ENCODE measurements at regions not wholly inside any gene's neighbourhood (a gene's known extent, or its start where the extent isn't known, plus 50 kb on each side); places are given as distances from the start of the nearest gene placed in this dataset.
A peak's percentile ranks its signal among the peaks of the same experiment; 100 is the strongest.

GRCh38 chr4:173845580-173845979 lies 315.6 kb upstream of the HAND2 start:
- no peak for DNase-seq (ENCODE audit: low spot score)

GRCh38 chr4:173839865-173840264 lies 309.8 kb upstream of the HAND2 start:
- no peak for DNase-seq (ENCODE audit: low spot score)

- no peak for DNase-seq (ENCODE audit: low spot score)
Observed at GRCh38 chr4:173837517-173837916, 307.5 kb upstream of the HAND2 start.

- peak; percentile 8 for DNase-seq (ENCODE audit: low spot score)
Observed at GRCh38 chr4:173835903-173836302, 305.9 kb upstream of the HAND2 start.

GRCh38 chr4:173834151-173834550 lies 304.1 kb upstream of the HAND2 start:
- DNase-seq (ENCODE audit: low spot score), result no peak

- no peak for DNase-seq (ENCODE audit: low spot score)
Observed at GRCh38 chr4:173829565-173829964, 299.5 kb upstream of the HAND2 start.

- DNase-seq (ENCODE audit: low spot score), result no peak
Observed at GRCh38 chr4:173827707-173828106, 297.7 kb upstream of the HAND2 start.

GRCh38 chr4:173821876-173822275 lies 291.8 kb upstream of the HAND2 start:
- DNase-seq (ENCODE audit: low spot score), result no peak

- no peak for DNase-seq (ENCODE audit: low spot score)
Observed at GRCh38 chr4:173821036-173821435, 291.0 kb upstream of the HAND2 start.

- DNase-seq (ENCODE audit: low spot score), result no peak
Observed at GRCh38 chr4:173807347-173807746, 277.3 kb upstream of the HAND2 start.

GRCh38 chr4:173805884-173806283 lies 275.9 kb upstream of the HAND2 start:
- no peak for DNase-seq (ENCODE audit: low spot score)

GRCh38 chr4:173802662-173803022 lies 272.6 kb upstream of the HAND2 start:
- no peak for DNase-seq (ENCODE audit: low spot score)

GRCh38 chr4:173801876-173802661 lies 272.0 kb upstream of the HAND2 start:
- DNase-seq (ENCODE audit: low spot score), result no peak

GRCh38 chr4:173801361-173801760 lies 271.3 kb upstream of the HAND2 start:
- DNase-seq (ENCODE audit: low spot score), result no peak

GRCh38 chr4:173797296-173797695 lies 267.3 kb upstream of the HAND2 start:
- no peak for DNase-seq (ENCODE audit: low spot score)

GRCh38 chr4:173794662-173795061 lies 264.6 kb upstream of the HAND2 start:
- DNase-seq (ENCODE audit: low spot score), result peak; percentile 12

- DNase-seq (ENCODE audit: low spot score), result peak; percentile 19
Observed at GRCh38 chr4:173793937-173794510, 264.0 kb upstream of the HAND2 start.

- DNase-seq (ENCODE audit: low spot score), result no peak
Observed at GRCh38 chr4:173782660-173783059, 252.6 kb upstream of the HAND2 start.

GRCh38 chr4:173777921-173778320 lies 247.9 kb upstream of the HAND2 start:
- DNase-seq (ENCODE audit: low spot score), result no peak

- no peak for DNase-seq (ENCODE audit: low spot score)
Observed at GRCh38 chr4:173777421-173777820, 247.4 kb upstream of the HAND2 start.

GRCh38 chr4:173769568-173769967 lies 239.5 kb upstream of the HAND2 start:
- DNase-seq (ENCODE audit: low spot score), result no peak

- DNase-seq (ENCODE audit: low spot score), result no peak
Observed at GRCh38 chr4:173767650-173768049, 237.6 kb upstream of the HAND2 start.

GRCh38 chr4:173766171-173766600 lies 236.2 kb upstream of the HAND2 start:
- DNase-seq (ENCODE audit: low spot score), result no peak

- DNase-seq (ENCODE audit: low spot score), result no peak
Observed at GRCh38 chr4:173765751-173766150, 235.7 kb upstream of the HAND2 start.

Measured in AG08396 (cell line).